ENCODE measurements at regions not wholly inside any gene's neighbourhood (a gene's known extent, or its start where the extent isn't known, plus 50 kb on each side); places are given as distances from the start of the nearest gene placed in this dataset.

DNA sequence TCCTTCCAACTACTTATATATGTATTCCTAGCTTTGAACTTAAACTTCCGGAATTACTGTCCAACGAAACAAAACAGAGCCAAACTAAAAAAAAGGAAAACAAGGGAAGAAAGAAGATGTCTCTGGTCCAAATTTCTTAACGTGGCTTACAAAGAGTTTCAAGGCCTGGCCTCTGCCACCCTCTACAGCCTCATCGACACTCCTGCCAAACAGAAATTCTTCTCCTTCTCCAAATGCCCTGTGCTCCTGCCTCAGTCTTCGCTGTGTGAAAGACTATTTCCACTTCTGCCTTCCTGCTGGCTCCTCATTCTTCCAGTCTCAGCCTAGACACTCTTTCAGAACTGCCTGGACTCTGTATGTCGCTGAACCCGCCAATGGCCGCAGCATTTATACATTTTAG lies 249.2 kb downstream of the TXNL1 start:
- Histone ChIP-seq H2BK5ac (ENCODE audit: low read depth, low read length, poor library complexity, severe bottlenecking) (no peak overlapping the region), H2BK20ac (ENCODE audit: low read depth, low read length) (no peak overlapping the region), H4K5ac (ENCODE audit: low read depth, low read length) (no peak overlapping the region), H3K9me1 (ENCODE audit: insufficient read depth, low read length) (no peaks in the 10 kb centered on the region), H2AFZ (replicated peaks; ENCODE audit: low read length, poor library complexity) (peak overlapping the region; percentile 63), H3K9ac (ENCODE audit: low read depth, low read length) (no peak overlapping the region), H2AK5ac (ENCODE audit: low read depth, low read length) (no peak overlapping the region), H3K14ac (replicated peaks; ENCODE audit: low read depth, low read length) (no peak overlapping the region), H4K91ac (ENCODE audit: insufficient read depth, low read depth, low read length) (no peak overlapping the region), H4K20me1 (ENCODE audit: insufficient read depth, low read length) (no peaks in the 10 kb centered on the region), H2AK9ac (replicated peaks; ENCODE audit: low read depth, low read length, poor library complexity) (no peak overlapping the region), H3K27ac (ENCODE audit: insufficient read depth, low read length) (no peak overlapping the region), H2BK15ac (ENCODE audit: low read depth, low read length) (no peak overlapping the region), H3K4ac (ENCODE audit: low read depth, low read length) (no peak overlapping the region), H3K56ac (ENCODE audit: extremely low read depth, insufficient read depth, low read length) (no peak overlapping the region), H3K23ac (ENCODE audit: low read depth, low read length) (no peak overlapping the region), H3K4me3 (ENCODE audit: insufficient read depth, low read depth, low read length) (no peak overlapping the region), H3K18ac (ENCODE audit: low read depth, low read length) (no peak overlapping the region), H3K4me1 (ENCODE audit: control insufficient read depth, insufficient read depth, low read length) (no peaks in the 10 kb centered on the region), H3K36me3 (ENCODE audit: control insufficient read depth, insufficient read depth, low read length) (no peaks in the 10 kb centered on the region), H3K79me1 (ENCODE audit: low read depth in 1 of 2, low read length in 2 of 2) (no peaks in the 10 kb centered on the region), H3K4me2 (ENCODE audit: low read depth, low read length) (no peak overlapping the region), H3K9me3 (ENCODE audit: control insufficient read depth, insufficient read depth, low read length) (no peaks in the 10 kb centered on the region), H4K8ac (ENCODE audit: low read depth in 2 of 2, low read length in 2 of 2) (no peak overlapping the region), H2BK120ac (ENCODE audit: low read depth, low read length) (no peak overlapping the region), H3K27me3 (ENCODE audit: control insufficient read depth, insufficient read depth, low read length) (no peaks in the 10 kb centered on the region)
- intact Hi-C loops (cut with micrococcal nuclease) (no loop called here), dilution Hi-C loops (cut with HindIII; ENCODE audit: low sequenced_read_pairs, unreplicated experiment) (no loop called here), in situ Hi-C loops (cut with MboI; ENCODE audit: low sequenced_read_pairs) (no loop called here)
- ChIA-PET POLR2A (ENCODE audit: unreplicated experiment) (no interaction called here), CTCF (interaction anchor here (0.5 kb wide), 1 partner anchor 153 kb away, joined by 3 read pairs; no protein-coding TSS in a partner anchor)
- 42% methylated on average over 3 of the region's 8 CpGs; no CpG with 5 or more reads in 1 of the 2 experiments for WGBS, 2 experiments (ENCODE audit: extremely low coverage in 2 of 2, insufficient read length in 1 of 2)
- TF ChIP-seq RAD21 (IDR thresholded peaks at IDR 0.05; ENCODE audit: low read length) (peak; percentile 43), FOS (IDR thresholded peaks at IDR 0.05; ENCODE audit: low read depth, low read length) (no peak), SMC3 (IDR thresholded peaks at IDR 0.05; ENCODE audit: low read depth, low read length) (0 out of 2 replicates have a peak, but pooled peaks have one; percentile 20), CTCF (conservative IDR thresholded peaks at IDR 0.05; ENCODE audit: low read depth, low read length) (peak; percentile 36)
- BruUV-seq (replicated peaks) = no TSS peak
- DNase-seq = peak; percentile 13
- no peak for ATAC-seq (ENCODE audit: low read depth)

All from IMR-90 (cell line).